ENCODE measurements at regions not wholly inside any gene's neighbourhood (a gene's known extent, or its start where the extent isn't known, plus 50 kb on each side); places are given as distances from the start of the nearest gene placed in this dataset.
A peak's percentile ranks its signal among the peaks of the same experiment; 100 is the strongest.

GRCh38 chr2:212610872-212611425, 72.3 kb upstream of the ERBB4 start:
- DNase-seq (ENCODE audit: low read depth): no peak

GRCh38 chr2:212609479-212609878, 70.9 kb upstream of the ERBB4 start:
- DNase-seq (ENCODE audit: low read depth): no peak

- DNase-seq (ENCODE audit: low read depth): no peak
Measured at GRCh38 chr2:212607080-212607479, 68.5 kb upstream of the ERBB4 start.

- DNase-seq (ENCODE audit: low read depth): no peak
Measured at GRCh38 chr2:212606232-212606631, 67.6 kb upstream of the ERBB4 start.

GRCh38 chr2:212596688-212597087, 58.1 kb upstream of the ERBB4 start:
- DNase-seq (ENCODE audit: low read depth): no peak

GRCh38 chr2:212596276-212596675, 57.7 kb upstream of the ERBB4 start:
- DNase-seq (ENCODE audit: low read depth): no peak

- DNase-seq (ENCODE audit: low read depth): peak; percentile 18
Measured at GRCh38 chr2:212595036-212595654, 56.5 kb upstream of the ERBB4 start.

- no peak for DNase-seq (ENCODE audit: low read depth)
Measured at GRCh38 chr2:212592695-212593094, 54.1 kb upstream of the ERBB4 start.

Data from non-pigmented ciliary epithelial cell (primary cell).